NCI-H2107 treated with DMSO at 0.1 percent for 48 hours (cell line): ENCODE measurements at regions not wholly inside any gene's neighbourhood (a gene's known extent, or its start where the extent isn't known, plus 50 kb on each side); places are given as distances from the start of the nearest gene placed in this dataset.

ENCODE experiments used
- DNase-seq: peaks from one replicate; lab custom pipeline; 2025; ENCODE audit not compliant: unreplicated experiment; lab: John Stamatoyannopoulos, UW

DNA sequence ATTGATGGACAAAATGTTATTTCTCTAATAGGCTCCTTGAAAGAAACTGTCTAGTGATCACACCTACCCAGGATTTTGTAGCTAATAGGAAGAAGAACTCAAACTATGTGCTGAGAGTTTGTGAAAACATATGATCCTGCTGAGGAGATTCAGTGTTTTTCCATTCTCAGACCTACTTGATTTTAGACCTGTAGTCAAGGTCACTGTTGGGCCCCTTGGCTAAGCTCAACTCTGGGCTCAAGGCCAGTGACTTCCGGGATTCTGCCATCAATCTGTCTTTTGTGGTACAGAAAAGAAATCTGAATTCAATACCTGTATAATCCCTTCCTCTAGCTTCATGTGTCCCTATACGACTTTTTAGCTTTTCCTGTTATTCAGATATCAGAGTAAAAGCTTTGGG is 79.7 kb upstream of the FERD3L start:
- DNase-seq = no peak

DNA sequence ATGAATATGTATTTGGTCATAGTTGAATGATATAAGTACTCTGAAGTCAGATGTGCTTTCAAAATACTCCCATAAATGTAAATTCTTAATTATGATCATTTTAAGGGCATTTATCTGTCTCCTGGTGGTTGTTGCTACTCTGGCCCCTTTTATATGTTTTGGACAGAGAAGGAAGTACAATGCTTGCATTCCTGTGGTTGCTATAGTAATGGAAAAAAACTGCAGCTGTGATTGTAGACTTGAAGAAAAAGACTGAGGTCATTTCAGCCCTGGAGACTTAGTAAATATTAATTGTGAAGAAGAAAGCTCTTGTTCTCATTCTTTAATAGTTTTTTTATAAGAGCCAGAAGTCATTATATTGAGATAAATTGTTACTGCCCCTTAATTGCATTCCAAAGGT is 70.2 kb upstream of the FERD3L start:
- DNase-seq = no peak

DNA sequence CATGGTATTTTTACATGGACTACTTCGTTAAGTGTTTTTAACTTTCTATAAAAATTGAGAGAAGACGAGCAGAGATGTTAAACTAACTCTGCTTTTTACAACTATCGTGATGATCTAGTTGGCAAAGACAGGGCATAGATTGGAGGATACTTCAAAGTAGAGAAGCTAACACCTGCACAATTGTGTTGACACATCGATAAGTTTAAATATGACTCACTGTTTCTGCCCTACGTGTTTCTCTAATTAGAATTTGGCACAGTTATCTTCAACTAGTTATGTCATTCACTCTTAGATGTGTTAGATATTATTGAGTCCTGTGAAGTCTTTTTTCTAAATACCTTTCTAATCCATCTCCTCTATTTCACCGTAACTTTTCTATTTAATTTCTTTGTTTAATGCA is 68.5 kb upstream of the FERD3L start:
- DNase-seq = no peak

DNA sequence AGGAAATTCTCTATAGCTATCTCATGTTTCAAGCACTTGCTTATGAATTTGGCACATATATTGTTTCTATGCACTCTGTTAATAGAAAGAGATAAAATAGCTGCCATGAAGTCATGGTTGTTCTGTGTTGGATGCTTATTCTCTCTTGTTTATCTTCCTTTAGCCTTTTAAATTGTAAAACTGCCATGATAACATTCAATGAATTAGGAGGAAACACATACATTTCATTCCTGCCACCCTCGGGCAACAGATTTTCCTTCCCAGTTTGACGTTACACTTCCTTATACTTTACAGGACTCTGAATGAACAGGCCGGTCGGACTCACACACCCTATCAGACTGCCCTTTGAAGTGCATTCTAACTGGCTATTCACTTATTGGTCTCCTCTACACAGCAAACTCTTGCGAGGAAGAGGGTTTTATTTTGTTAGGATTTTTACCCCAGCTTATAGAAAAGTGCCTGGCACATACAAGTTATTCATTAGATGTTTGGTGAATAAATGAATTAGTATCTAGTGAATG is 65.7 kb upstream of the FERD3L start:
- DNase-seq = no peak

DNA sequence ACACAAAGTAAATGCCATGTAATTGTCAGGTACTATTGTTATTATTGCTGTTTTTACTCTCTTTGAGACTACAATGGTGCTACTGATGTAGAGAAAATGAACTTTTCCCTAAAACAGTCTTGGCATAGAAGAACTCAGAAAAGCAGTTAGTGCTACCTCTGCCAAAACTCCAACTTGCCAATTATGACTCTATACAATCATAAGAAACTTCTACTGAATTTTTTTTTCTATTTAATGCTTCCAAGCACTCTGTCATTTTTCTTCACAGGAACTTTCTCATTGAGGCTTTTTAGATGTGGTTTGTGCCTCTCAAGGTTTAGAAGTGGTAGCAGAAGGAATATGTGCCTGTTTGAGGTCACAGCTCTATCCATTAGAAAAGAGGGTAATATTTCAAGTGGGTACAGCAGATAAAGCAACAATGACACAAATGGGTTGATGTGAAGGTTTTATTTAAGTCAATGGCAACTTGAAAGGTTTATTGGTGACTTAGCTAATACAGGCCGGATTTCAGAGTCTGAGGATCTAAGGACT is 64.0 kb upstream of the FERD3L start:
- no peak for DNase-seq

DNA sequence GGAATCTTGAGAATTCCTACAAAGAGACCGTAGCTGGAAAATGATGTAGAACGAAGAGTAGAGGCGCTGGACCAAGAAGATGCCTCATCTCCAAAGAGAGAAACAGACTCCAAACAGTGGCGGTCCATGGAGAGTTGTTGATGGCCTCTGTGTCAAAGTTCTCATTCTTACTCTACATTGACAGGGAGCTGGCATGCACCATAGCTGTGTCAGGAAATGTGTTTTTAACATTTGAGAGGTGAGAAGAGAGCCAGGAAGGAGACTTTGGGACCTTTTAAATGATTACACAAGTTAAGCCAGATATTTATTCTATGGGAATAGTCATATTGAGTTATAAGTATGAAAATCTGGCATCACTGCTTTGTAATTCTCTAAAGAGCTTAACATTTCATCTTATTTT is 61.5 kb upstream of the FERD3L start:
- DNase-seq = no peak

DNA sequence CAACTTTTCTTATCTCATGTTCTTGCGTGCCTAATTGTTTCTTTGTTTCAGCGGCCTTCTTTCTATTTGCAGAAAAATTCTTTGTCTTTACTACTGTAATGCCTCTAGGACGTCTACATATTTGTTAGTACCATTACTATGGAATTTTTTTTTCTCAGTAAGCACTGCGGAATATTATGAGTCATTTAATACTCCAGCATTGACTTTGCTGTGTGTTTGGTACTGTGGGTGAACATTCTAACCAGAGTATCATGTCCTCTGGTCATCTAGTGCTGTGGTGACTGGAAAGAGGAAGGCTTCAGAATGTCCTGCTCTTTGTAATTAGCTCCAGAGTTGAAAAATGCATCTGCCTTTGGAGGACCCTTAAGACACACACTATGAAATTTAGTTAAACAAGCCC is 58.5 kb upstream of the FERD3L start:
- no peak for DNase-seq

DNA sequence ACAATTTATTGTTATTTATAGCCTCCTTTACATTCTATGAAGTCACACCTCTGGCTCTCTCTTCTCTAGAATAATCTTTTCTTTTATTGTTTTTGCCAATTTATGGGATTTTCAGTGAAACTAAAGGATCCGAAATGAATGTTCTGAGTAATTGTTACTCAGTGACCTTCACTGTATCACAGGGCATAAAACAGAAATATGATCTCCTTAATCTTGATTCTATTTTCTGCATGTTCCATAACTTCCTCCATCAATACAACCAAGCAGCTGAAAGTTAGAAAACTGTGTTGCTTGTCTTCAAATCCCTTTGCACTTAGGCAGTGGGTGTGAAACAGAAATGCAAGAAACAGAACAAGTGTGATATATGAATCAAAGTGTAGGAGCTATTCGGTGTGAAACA is 57.4 kb upstream of the FERD3L start:
- DNase-seq = no peak
